ENCODE measurements at regions not wholly inside any gene's neighbourhood (a gene's known extent, or its start where the extent isn't known, plus 50 kb on each side); places are given as distances from the start of the nearest gene placed in this dataset.

GRCh38 chr6:164905311-164905710 is 404.1 kb downstream of the C6orf118 start:
- Histone ChIP-seq H3K9ac (ENCODE audit: insufficient read length) (no peak overlapping the region), H3K4me3 (no peak overlapping the region), H3K27ac (no peak overlapping the region), H3K9me3 (ENCODE audit: low read depth, low read length) (no peaks in the 10 kb centered on the region), H3K36me3 (ENCODE audit: insufficient read depth, low read length) (no peaks in the 10 kb centered on the region)
- DNase-seq (ENCODE audit: low read depth, low spot score): no peak
- no peak for TF ChIP-seq EZH2 (IDR thresholded peaks at IDR 0.05)
- TF ChIP-seq FOXP2 (optimal IDR thresholded peaks at IDR 0.05; ENCODE audit: control extremely low read depth, extremely low read length, insufficient read depth): no peak
- no peak for TF ChIP-seq POLR2AphosphoS5 (IDR thresholded peaks at IDR 0.05; ENCODE audit: borderline replicate concordance, low read depth, low read length)

- TF ChIP-seq FOXP2 (optimal IDR thresholded peaks at IDR 0.05; ENCODE audit: control extremely low read depth, extremely low read length, insufficient read depth) (no peak), EZH2 (IDR thresholded peaks at IDR 0.05) (no peak), POLR2AphosphoS5 (IDR thresholded peaks at IDR 0.05; ENCODE audit: borderline replicate concordance, low read depth, low read length) (no peak)
- no peaks in the 10 kb centered on the region for H3K9me3 ChIP-seq (ENCODE audit: low read depth, low read length)
- DNase-seq (ENCODE audit: low read depth, low spot score): no peak
These were observed 411.0 kb downstream of the C6orf118 start for GRCh38 chr6:164898412-164898811.

GRCh38 chr6:164897523-164898235 is 411.7 kb downstream of the C6orf118 start:
- Histone ChIP-seq H3K27ac (no peak overlapping the region), H3K9me3 (ENCODE audit: low read depth, low read length) (no peaks in the 10 kb centered on the region), H3K36me3 (ENCODE audit: insufficient read depth, low read length) (no peaks in the 10 kb centered on the region), H3K9ac (ENCODE audit: insufficient read length) (no peak overlapping the region), H3K4me3 (no peak overlapping the region)
- no peak for DNase-seq (ENCODE audit: low read depth, low spot score)
- TF ChIP-seq POLR2AphosphoS5 (IDR thresholded peaks at IDR 0.05; ENCODE audit: borderline replicate concordance, low read depth, low read length) (no peak), EZH2 (IDR thresholded peaks at IDR 0.05) (no peak), FOXP2 (optimal IDR thresholded peaks at IDR 0.05; ENCODE audit: control extremely low read depth, extremely low read length, insufficient read depth) (no peak)

More at GRCh38 chr6:164898412-164898811, 411.0 kb downstream of the C6orf118 start:
- no peak overlapping the region for H3K27ac ChIP-seq
- H3K9ac ChIP-seq (ENCODE audit: insufficient read length): no peak overlapping the region
- no peak overlapping the region for H3K4me3 ChIP-seq
- H3K36me3 ChIP-seq (ENCODE audit: insufficient read depth, low read length): no peaks in the 10 kb centered on the region

- no peak overlapping the region for H3K4me3 ChIP-seq
- no peak overlapping the region for H3K9ac ChIP-seq (ENCODE audit: insufficient read length)
- H3K36me3 ChIP-seq (ENCODE audit: insufficient read depth, low read length): no peaks in the 10 kb centered on the region
- no peaks in the 10 kb centered on the region for H3K9me3 ChIP-seq (ENCODE audit: low read depth, low read length)
- no peak for TF ChIP-seq POLR2AphosphoS5 (IDR thresholded peaks at IDR 0.05; ENCODE audit: borderline replicate concordance, low read depth, low read length)
- TF ChIP-seq FOXP2 (optimal IDR thresholded peaks at IDR 0.05; ENCODE audit: control extremely low read depth, extremely low read length, insufficient read depth): no peak
- TF ChIP-seq EZH2 (IDR thresholded peaks at IDR 0.05): no peak
- H3K27ac ChIP-seq: no peak overlapping the region
- DNase-seq (ENCODE audit: low read depth, low spot score): no peak
These were observed 419.4 kb downstream of the C6orf118 start for GRCh38 chr6:164889980-164890379.

- no peak for DNase-seq (ENCODE audit: low read depth, low spot score)
- Histone ChIP-seq H3K4me3 (no peak overlapping the region), H3K9ac (ENCODE audit: insufficient read length) (no peak overlapping the region), H3K27ac (no peak overlapping the region), H3K9me3 (ENCODE audit: low read depth, low read length) (no peaks in the 10 kb centered on the region), H3K36me3 (ENCODE audit: insufficient read depth, low read length) (no peaks in the 10 kb centered on the region)
- TF ChIP-seq POLR2AphosphoS5 (IDR thresholded peaks at IDR 0.05; ENCODE audit: borderline replicate concordance, low read depth, low read length) (no peak), FOXP2 (optimal IDR thresholded peaks at IDR 0.05; ENCODE audit: control extremely low read depth, extremely low read length, insufficient read depth) (no peak), EZH2 (IDR thresholded peaks at IDR 0.05) (no peak)
These were observed 421.7 kb downstream of the C6orf118 start for GRCh38 chr6:164887660-164888059.

- TF ChIP-seq EZH2 (IDR thresholded peaks at IDR 0.05): no peak
- no peak for TF ChIP-seq POLR2AphosphoS5 (IDR thresholded peaks at IDR 0.05; ENCODE audit: borderline replicate concordance, low read depth, low read length)
- TF ChIP-seq FOXP2 (optimal IDR thresholded peaks at IDR 0.05; ENCODE audit: control extremely low read depth, extremely low read length, insufficient read depth): no peak
- no peak overlapping the region for H3K9ac ChIP-seq (ENCODE audit: insufficient read length)
- no peak for DNase-seq (ENCODE audit: low read depth, low spot score)
These were observed 427.2 kb downstream of the C6orf118 start for GRCh38 chr6:164882236-164882635.

GRCh38 chr6:164871783-164872182 is 437.6 kb downstream of the C6orf118 start:
- Histone ChIP-seq H3K9me3 (ENCODE audit: low read depth, low read length) (no peaks in the 10 kb centered on the region), H3K9ac (ENCODE audit: insufficient read length) (no peak overlapping the region), H3K4me3 (no peak overlapping the region), H3K36me3 (ENCODE audit: insufficient read depth, low read length) (no peaks in the 10 kb centered on the region), H3K27ac (no peak overlapping the region)
- DNase-seq (ENCODE audit: low read depth, low spot score): no peak
- TF ChIP-seq EZH2 (IDR thresholded peaks at IDR 0.05): no peak
- TF ChIP-seq POLR2AphosphoS5 (IDR thresholded peaks at IDR 0.05; ENCODE audit: borderline replicate concordance, low read depth, low read length): no peak
- TF ChIP-seq FOXP2 (optimal IDR thresholded peaks at IDR 0.05; ENCODE audit: control extremely low read depth, extremely low read length, insufficient read depth): no peak

More at GRCh38 chr6:164882236-164882635, 427.2 kb downstream of the C6orf118 start:
- no peak overlapping the region for H3K27ac ChIP-seq
- no peaks in the 10 kb centered on the region for H3K36me3 ChIP-seq (ENCODE audit: insufficient read depth, low read length)
- H3K4me3 ChIP-seq: no peak overlapping the region
- no peaks in the 10 kb centered on the region for H3K9me3 ChIP-seq (ENCODE audit: low read depth, low read length)

GRCh38 chr6:164870164-164870563 is 439.2 kb downstream of the C6orf118 start:
- Histone ChIP-seq H3K27ac (no peak overlapping the region), H3K9ac (ENCODE audit: insufficient read length) (no peak overlapping the region), H3K4me3 (no peak overlapping the region), H3K36me3 (ENCODE audit: insufficient read depth, low read length) (no peaks in the 10 kb centered on the region), H3K9me3 (ENCODE audit: low read depth, low read length) (no peaks in the 10 kb centered on the region)
- DNase-seq (ENCODE audit: low read depth, low spot score): no peak
- no peak for TF ChIP-seq EZH2 (IDR thresholded peaks at IDR 0.05)
- TF ChIP-seq FOXP2 (optimal IDR thresholded peaks at IDR 0.05; ENCODE audit: control extremely low read depth, extremely low read length, insufficient read depth): no peak
- TF ChIP-seq POLR2AphosphoS5 (IDR thresholded peaks at IDR 0.05; ENCODE audit: borderline replicate concordance, low read depth, low read length): no peak
